GM12872 (cell line): ENCODE measurements at regions not wholly inside any gene's neighbourhood (a gene's known extent, or its start where the extent isn't known, plus 50 kb on each side); places are given as distances from the start of the nearest gene placed in this dataset.

Experiments used
- CTCF ChIP-seq: IDR thresholded peaks from 3 replicates; pipeline ENCODE4 v1.5.1; 2011; ENCODE audit warnings: low read depth, mild to moderate bottlenecking, low read length, moderate library complexity; ENCODE audit not compliant: insufficient read depth

DNA sequence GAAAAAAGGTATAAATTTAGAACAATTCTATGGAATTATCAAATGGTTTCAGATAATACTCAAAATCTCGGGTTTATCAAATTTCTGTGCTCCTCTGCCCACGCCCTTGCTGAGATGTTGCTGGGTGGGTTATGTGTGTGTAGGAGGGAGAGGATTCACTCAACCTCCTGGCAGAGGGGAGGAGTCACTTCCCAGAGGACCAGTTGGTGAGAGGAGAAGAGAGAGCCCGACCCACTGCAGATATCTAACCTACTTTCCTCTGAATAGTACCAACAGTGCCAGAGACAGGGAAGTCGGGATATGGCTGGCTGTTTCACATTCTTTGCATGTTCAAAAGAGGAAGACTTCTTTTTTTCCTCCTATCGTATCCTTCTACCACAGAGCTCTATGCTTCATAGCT lies 187.1 kb upstream of the MAN1A1 start:
- TF ChIP-seq CTCF = no peak

GRCh38 chr6:119535332-119535731 lies 185.8 kb upstream of the MAN1A1 start:
- no peak for TF ChIP-seq CTCF

DNA sequence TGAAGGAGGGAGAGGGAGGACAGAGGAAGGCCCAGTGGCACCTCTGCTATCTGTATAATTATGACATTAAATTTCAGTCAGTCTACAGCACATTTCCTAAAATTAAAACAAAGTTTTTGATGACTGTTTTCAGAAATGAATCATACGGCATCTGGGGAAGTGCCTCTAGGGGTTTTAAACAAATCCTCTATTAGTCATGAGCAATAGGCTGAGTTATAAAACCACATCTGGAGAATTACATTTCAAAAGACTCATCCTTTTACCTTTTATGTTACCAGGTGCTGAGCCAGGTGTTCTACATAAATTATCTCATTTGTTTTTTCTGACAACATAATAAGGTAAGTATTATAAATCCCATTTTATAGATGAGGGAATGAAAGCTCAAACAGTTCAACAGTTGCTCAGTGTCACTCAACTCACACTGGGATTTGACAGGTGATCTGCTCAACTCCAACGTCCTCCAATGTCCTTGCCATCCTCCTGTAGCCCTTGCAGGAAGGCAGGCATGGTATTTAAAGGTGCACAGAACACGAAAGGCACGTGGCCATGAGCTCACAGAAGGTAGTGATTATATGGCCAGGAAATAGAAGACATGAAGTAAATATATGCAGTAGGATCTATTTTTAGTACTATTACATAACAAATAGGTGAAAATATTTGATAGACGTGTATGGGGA lies 184.2 kb upstream of the MAN1A1 start:
- TF ChIP-seq CTCF = no peak

DNA sequence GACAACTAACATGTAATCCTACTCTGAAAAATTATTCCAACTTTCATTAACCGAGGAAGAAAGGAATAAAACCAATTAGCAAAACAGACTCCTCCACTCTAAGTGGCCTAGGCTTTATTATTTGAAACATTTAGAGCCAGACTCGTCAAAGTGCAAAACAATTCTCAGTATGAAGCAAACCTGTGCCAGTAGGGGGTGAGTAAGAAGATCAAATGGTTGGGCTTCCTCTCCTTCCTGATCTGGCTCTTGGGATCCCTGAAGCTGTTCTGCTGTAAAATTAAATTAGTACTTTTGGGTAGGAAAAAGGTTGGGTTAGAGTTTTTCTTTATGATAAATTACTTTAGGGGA lies 177.6 kb upstream of the MAN1A1 start:
- no peak for TF ChIP-seq CTCF

DNA sequence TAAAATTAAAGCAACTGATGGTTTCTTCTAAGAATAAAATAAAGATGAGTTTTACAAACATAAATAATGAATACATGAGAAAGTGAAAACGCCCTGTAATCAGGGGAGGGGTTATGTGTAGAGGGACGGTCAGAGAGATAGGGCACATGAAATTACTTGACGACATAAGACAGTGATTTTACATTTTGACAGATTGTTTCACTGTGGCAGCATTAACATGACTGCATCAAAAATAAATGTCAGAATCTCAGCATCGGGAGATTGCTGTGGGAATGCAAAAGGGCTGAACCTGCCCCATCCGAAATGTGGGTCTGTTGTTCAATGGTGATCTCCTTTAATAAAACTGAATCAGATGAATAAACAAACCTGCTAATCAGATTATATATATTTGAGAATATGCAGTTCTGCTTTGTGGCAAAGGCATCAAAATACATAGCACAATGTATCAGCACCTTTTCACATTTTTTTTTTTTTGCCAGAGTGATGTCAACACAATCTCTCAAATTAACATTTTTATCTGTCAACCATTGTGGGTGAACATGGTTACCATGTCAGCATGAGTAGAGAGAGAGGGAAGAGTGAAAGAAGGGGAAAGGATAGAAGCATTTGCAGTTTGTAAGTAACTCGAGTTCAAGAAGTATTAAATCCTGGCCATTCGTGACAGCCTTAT lies 177.1 kb upstream of the MAN1A1 start:
- no peak for TF ChIP-seq CTCF

GRCh38 chr6:119524410-119524809 lies 174.8 kb upstream of the MAN1A1 start:
- no peak for TF ChIP-seq CTCF

DNA sequence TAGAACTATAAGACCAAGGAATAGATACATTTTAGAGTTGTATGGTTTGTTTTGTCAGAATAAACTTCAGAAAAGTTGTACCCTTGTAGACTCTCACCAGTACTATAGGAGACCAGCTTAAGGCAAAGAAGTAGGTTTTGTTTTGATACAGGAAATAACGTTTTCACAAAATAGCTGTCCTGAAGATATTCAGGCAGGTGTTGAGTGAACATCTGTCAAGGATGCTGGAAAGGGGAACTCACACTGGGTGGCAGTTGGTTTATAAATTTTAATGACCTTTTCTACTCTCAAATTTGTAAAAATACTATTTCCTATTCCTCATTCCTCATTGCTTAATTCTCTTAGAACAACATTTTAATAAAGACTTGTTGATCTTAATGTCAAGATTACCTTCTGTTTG lies 174.0 kb upstream of the MAN1A1 start:
- no peak for TF ChIP-seq CTCF
